IMR-90 (cell line): ENCODE measurements at regions not wholly inside any gene's neighbourhood (a gene's known extent, or its start where the extent isn't known, plus 50 kb on each side); places are given as distances from the start of the nearest gene placed in this dataset.

ENCODE experiments used
- CEBPB ChIP-seq: IDR thresholded peaks from 2 replicates; pipeline ENCODE4 v1.6.1; 2012; ENCODE audit warnings: low read depth, low read length, improper control_type of control experiment
- CHD1 ChIP-seq: IDR thresholded peaks from 2 replicates; pipeline ENCODE4 v1.6.1; 2012; ENCODE audit warnings: low read depth, low read length, improper control_type of control experiment
- POLR2A ChIP-seq: IDR thresholded peaks from 2 replicates; pipeline ENCODE4 v1.6.1; 2012; ENCODE audit warnings: mild to moderate bottlenecking, low read depth, low read length
- TF ChIP-seq, protein P1 (sequence below): fragments of 150-350 bp; IDR thresholded peaks from 2 replicates; pipeline ENCODE4 v1.6.1; 2017; ENCODE audit warnings: mild to moderate bottlenecking, antibody characterized with exemption, low read length, low read depth
- TF ChIP-seq, protein P2 (sequence below): conservative IDR thresholded peaks from 2 replicates; pipeline ENCODE4 v1.5.1; 2012; ENCODE audit warnings: mild to moderate bottlenecking, low read depth, low read length, improper control_type of control experiment

DNA sequence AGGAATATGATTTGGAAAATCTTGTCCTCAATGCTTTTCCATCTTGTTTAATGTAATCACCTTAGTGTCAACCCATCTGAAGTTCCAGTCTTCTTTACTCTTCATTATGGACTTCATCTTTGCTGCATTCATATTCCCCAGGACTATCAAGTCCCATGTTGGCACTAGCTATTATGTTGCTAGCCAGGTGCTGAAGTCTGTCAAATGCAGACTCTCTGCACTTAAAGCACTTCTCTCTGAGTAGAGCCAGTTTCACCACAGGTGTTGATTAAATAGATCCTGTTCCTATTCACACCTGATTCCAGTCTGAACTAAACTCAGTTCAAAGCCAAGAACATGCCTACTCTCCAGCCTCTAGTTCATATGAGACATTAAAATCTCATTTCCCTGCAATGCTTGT, 75.0 kb upstream of the PKN2 start:
- TF ChIP-seq, protein P1, sequence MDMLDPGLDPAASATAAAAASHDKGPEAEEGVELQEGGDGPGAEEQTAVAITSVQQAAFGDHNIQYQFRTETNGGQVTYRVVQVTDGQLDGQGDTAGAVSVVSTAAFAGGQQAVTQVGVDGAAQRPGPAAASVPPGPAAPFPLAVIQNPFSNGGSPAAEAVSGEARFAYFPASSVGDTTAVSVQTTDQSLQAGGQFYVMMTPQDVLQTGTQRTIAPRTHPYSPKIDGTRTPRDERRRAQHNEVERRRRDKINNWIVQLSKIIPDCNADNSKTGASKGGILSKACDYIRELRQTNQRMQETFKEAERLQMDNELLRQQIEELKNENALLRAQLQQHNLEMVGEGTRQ, result no peak
- TF ChIP-seq POLR2A, result no peak
- no peak for TF ChIP-seq CHD1
- TF ChIP-seq CEBPB, result no peak
- TF ChIP-seq, protein P2, sequence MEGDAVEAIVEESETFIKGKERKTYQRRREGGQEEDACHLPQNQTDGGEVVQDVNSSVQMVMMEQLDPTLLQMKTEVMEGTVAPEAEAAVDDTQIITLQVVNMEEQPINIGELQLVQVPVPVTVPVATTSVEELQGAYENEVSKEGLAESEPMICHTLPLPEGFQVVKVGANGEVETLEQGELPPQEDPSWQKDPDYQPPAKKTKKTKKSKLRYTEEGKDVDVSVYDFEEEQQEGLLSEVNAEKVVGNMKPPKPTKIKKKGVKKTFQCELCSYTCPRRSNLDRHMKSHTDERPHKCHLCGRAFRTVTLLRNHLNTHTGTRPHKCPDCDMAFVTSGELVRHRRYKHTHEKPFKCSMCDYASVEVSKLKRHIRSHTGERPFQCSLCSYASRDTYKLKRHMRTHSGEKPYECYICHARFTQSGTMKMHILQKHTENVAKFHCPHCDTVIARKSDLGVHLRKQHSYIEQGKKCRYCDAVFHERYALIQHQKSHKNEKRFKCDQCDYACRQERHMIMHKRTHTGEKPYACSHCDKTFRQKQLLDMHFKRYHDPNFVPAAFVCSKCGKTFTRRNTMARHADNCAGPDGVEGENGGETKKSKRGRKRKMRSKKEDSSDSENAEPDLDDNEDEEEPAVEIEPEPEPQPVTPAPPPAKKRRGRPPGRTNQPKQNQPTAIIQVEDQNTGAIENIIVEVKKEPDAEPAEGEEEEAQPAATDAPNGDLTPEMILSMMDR, result no peak
